ENCODE measurements at regions not wholly inside any gene's neighbourhood (a gene's known extent, or its start where the extent isn't known, plus 50 kb on each side); places are given as distances from the start of the nearest gene placed in this dataset.
"Not testable (repeated sequence)": the region's sequence is repeated elsewhere in the genome, so short reads cannot be mapped to it uniquely, and the experiment has no call there.

DNA sequence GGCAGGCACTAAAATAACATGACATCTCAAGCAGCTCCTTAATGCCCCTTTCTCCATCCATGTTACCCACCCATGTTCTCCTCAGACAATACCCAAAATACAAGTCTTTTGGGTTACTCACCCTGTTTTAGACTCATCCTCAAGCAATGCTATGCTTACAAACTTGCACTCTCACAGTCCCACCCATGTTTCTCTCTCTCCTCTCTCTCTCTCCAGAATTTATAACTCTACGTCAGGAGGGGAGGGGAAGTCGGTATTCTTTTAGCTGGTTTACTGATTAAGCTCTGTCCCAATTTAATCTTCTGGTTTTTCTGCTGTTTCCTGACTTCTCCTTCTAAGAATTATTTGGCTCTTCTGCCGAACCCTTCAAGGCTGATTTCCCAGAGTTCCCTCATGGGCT lies 98.0 kb upstream of the NR5A2 start:
- H3K4me3 ChIP-seq (ENCODE audit: low read depth, low read length): no peak overlapping the region
- DNase-seq (ENCODE audit: low read depth): no peak
- TF ChIP-seq, protein P1, sequence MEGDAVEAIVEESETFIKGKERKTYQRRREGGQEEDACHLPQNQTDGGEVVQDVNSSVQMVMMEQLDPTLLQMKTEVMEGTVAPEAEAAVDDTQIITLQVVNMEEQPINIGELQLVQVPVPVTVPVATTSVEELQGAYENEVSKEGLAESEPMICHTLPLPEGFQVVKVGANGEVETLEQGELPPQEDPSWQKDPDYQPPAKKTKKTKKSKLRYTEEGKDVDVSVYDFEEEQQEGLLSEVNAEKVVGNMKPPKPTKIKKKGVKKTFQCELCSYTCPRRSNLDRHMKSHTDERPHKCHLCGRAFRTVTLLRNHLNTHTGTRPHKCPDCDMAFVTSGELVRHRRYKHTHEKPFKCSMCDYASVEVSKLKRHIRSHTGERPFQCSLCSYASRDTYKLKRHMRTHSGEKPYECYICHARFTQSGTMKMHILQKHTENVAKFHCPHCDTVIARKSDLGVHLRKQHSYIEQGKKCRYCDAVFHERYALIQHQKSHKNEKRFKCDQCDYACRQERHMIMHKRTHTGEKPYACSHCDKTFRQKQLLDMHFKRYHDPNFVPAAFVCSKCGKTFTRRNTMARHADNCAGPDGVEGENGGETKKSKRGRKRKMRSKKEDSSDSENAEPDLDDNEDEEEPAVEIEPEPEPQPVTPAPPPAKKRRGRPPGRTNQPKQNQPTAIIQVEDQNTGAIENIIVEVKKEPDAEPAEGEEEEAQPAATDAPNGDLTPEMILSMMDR (conservative IDR thresholded peaks at IDR 0.05; ENCODE audit: low read depth, low read length): no peak

DNA sequence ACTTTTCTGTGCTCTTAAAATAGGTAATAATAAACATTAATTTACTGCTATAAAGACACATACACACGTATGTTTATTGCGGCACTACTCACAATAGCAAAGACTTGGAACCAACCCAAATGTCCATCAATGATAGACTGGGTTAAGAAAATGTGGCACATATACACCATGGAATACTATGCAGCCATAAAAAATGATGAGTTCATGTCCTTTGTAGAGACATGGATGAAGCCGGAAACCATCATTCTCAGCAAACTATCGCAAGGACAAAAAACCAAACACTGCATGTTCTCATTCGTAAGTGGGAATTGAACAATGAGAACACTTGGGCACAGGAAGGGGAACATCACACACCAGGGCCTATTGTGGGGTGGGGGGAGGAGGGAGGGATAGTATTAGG lies 97.4 kb upstream of the NR5A2 start:
- H3K4me3 ChIP-seq (ENCODE audit: low read depth, low read length); DNase-seq (ENCODE audit: low read depth): not testable (repeated sequence)

DNA sequence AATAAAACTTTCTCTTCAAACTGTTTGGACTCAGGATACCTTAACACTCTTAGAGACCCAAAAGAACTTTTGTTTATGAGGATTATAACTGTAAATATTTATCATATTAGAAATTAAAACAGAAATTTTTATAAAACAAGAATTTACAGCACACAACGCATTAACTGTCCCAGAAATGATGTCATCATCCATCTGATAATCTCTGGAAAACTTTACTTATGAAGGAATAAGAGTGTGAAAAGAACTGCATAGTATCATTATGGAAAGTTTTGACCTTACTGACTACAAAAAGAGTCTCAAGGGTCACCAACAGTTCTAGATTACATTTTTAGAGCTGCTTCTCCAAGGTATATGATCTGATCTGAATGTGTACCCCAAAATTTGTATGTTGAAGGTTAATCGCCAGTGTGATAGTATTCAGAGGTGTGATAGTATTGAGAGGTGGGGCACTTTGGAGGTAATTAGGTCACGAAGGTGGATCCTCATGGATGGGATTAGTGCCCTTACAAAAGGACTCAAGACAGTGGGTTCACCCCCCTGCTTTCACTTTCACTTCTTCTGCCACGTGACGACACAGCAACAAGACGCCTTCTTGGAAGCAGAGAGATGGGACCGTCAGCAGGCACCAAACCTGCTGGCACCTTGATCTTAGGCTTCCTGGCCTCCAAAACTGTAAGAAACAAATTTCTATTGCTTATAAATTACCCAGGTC lies 95.7 kb upstream of the NR5A2 start:
- H3K4me3 ChIP-seq (ENCODE audit: low read depth, low read length): no peak overlapping the region
- no peak for DNase-seq (ENCODE audit: low read depth)
- TF ChIP-seq, protein P1 (conservative IDR thresholded peaks at IDR 0.05; ENCODE audit: low read depth, low read length): no peak

DNA sequence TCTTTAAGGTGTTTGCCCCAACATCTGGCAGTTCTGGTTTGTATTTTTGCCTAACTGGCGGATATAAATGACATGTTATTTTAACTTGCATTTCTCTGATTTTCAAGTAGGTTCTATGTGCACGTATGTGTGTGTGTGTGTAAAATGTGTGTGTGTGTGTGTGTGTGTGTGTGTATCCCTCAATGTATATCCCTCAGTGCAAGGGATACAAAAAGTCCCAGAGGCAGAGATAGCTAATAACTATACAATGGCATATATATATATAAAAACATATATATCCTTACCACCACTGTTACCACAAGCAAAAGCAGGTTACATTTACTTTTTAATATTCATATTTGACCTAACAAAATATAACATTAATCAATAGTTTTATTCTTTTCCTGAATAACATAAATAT lies 95.0 kb upstream of the NR5A2 start:
- TF ChIP-seq, protein P1 (conservative IDR thresholded peaks at IDR 0.05; ENCODE audit: low read depth, low read length): no peak
- no peak for DNase-seq (ENCODE audit: low read depth)
- H3K4me3 ChIP-seq (ENCODE audit: low read depth, low read length): no peak overlapping the region

DNA sequence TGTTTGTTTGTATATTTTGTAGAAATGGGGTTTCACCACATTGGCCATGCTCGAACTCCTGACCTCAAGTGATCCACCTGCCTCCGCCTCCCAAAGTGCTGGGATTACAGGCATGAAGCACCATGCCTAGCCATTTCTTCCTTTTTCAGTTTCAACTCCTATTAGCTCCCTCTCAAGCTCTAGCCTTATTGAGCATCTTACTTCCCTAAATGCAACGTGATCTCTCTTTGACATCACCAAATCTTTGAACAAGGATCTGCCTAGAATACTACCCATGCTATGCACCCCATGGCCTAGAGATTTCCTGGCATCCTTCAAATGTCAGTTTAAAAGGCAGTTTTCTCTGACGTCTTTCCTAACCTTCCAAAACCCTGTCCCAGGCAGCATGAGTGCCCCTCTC lies 91.1 kb upstream of the NR5A2 start:
- no peak for DNase-seq (ENCODE audit: low read depth)

DNA sequence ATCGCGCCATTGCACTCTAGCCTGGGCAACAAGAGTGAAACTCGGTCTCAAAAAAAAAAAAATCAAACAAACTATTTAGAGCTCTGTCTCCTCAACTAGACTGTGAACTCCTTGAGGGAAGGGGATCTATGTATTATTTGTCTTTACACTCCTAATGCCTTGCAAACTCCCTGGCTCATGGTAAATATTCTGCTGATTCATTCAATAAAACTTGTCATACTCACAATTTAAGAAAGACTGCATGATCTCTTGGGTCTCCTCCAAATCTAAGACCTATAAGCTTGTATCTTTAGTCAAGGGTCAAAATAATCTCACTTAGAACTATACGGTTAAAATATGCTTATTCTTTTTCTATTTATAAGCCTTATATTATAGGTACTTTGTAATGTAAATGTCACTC lies 90.3 kb upstream of the NR5A2 start:
- no peak for DNase-seq (ENCODE audit: low read depth)
- H3K4me3 ChIP-seq (ENCODE audit: low read depth, low read length): no peak overlapping the region

More for the DNA sequence above, 91.1 kb upstream of the NR5A2 start:
- TF ChIP-seq, protein P1 (conservative IDR thresholded peaks at IDR 0.05; ENCODE audit: low read depth, low read length): no peak
- H3K4me3 ChIP-seq (ENCODE audit: low read depth, low read length): no peak overlapping the region

DNA sequence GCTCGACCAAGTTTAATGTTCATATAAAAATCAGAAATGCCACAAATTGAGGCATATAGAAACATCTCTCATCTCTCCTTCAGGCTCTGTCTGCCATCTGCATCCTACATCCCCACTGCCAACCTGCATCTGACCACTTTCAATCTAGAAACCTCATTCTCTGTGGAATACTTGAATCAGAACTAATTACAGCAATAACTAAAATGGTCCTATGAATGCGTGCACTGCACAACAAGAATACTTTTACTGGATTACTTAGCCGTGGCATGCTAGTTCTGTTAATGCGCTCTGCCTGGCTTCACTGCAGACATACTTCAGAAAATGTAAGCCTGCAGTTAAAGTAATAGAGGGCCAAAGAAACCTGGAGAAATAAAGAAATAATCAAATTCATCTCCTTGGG lies 89.8 kb upstream of the NR5A2 start:
- no peak overlapping the region for H3K4me3 ChIP-seq (ENCODE audit: low read depth, low read length)
- no peak for DNase-seq (ENCODE audit: low read depth)
- TF ChIP-seq, protein P1 (conservative IDR thresholded peaks at IDR 0.05; ENCODE audit: low read depth, low read length): no peak

More for the DNA sequence above, 90.3 kb upstream of the NR5A2 start:
- TF ChIP-seq, protein P1 (conservative IDR thresholded peaks at IDR 0.05; ENCODE audit: low read depth, low read length): no peak

Data from epithelial cell of proximal tubule (primary cell).